ENCODE measurements at regions not wholly inside any gene's neighbourhood (a gene's known extent, or its start where the extent isn't known, plus 50 kb on each side); places are given as distances from the start of the nearest gene placed in this dataset.

GRCh38 chr10:113244750-113245149 is 294.7 kb downstream of the TCF7L2 start:
- TF ChIP-seq EZH2 (optimal IDR thresholded peaks at IDR 0.05; ENCODE audit: low read depth, low read length) = no peak
- TF ChIP-seq CTCF (IDR thresholded peaks at IDR 0.05; ENCODE audit: low read length) = no peak
- no peak for TF ChIP-seq EZH2phosphoT487 (IDR thresholded peaks at IDR 0.05; ENCODE audit: low read length)

Data from MM.1S (cell line).